Gastroesophageal sphincter (tissue), 4 donors: ENCODE measurements at regions not wholly inside any gene's neighbourhood (a gene's known extent, or its start where the extent isn't known, plus 50 kb on each side); places are given as distances from the start of the nearest gene placed in this dataset.

Source experiments
- ATAC-seq: fragments of 150-250 bp; one replicate; pipeline ENCODE4 v1.9.1; 2016; ENCODE audit warnings: mild to moderate bottlenecking, moderate library complexity
- H3K27ac ChIP-seq, 4 donors: fragments of 200-600 bp; sonication (generic) in 3 of 4; 1 replicate in 3 of 4; 2 replicates in 1 of 4; pipeline ENCODE4 v1.5.1; 2016 to 2019
- H3K27me3 ChIP-seq: fragments of 200-600 bp; sonication (generic); one replicate; pipeline ENCODE4 v1.5.1; 2019
- H3K36me3 ChIP-seq, 2 donors: fragments of 200-600 bp; sonication (generic); one replicate each; pipeline ENCODE4 v1.5.1; 2019; ENCODE audit warnings: control low read depth in 1 of 2
- H3K4me1 ChIP-seq, 3 donors: fragments of 200-600 bp; sonication (generic); 1 replicate in 2 of 3; 2 replicates in 1 of 3; pipeline ENCODE4 v1.5.1; 2016 to 2019; ENCODE audit warnings: control low read depth in 2 of 3
- H3K4me3 ChIP-seq, 2 donors: fragments of 200-600 bp; sonication (generic); one replicate each; pipeline ENCODE4 v1.5.1; 2019; ENCODE audit warnings: mild to moderate bottlenecking in 1 of 2, moderate library complexity in 1 of 2
- H3K9me3 ChIP-seq, 3 donors: fragments of 200-600 bp; sonication (generic); one replicate each; pipeline ENCODE4 v1.5.1; 2017 to 2019; ENCODE audit warnings: control low read depth in 2 of 3
- CTCF ChIP-seq, 4 experiments: fragments of 200-600 bp in 2 of 4; fragments of 450-650 bp in 2 of 4; sonication (generic) in 1 of 4; IDR thresholded peaks; one replicate each; pipeline ENCODE4 v1.5.1; 2017 to 2019; ENCODE audit warnings: antibody characterized with exemption in 4 of 4, mild to moderate bottlenecking in 2 of 4, moderate library complexity in 2 of 4
- EP300 ChIP-seq: sonication (generic); formaldehyde crosslinking; IDR thresholded peaks from one replicate; pipeline ENCODE4 v1.6.1; 2017; ENCODE audit warnings: antibody characterized with exemption, mild to moderate bottlenecking
- POLR2A ChIP-seq, 2 donors: fragments of 450-650 bp; IDR thresholded peaks; one replicate each; pipeline ENCODE4 v1.6.1; 2017; ENCODE audit warnings: antibody characterized with exemption in 2 of 2, mild to moderate bottlenecking in 2 of 2, moderate library complexity in 1 of 2
- POLR2AphosphoS5 ChIP-seq: sonication (generic); formaldehyde crosslinking; IDR thresholded peaks from one replicate; pipeline ENCODE4 v1.6.1; 2017; ENCODE audit warnings: antibody characterized with exemption
- WGBS, 2 donors: methylation state at CpG; one replicate each; pipeline ENCODE4 v1.1.5; 2018; ENCODE audit warnings: low coverage in 1 of 2; 5-methylcytosine and 5-hydroxymethylcytosine counted together

DNA sequence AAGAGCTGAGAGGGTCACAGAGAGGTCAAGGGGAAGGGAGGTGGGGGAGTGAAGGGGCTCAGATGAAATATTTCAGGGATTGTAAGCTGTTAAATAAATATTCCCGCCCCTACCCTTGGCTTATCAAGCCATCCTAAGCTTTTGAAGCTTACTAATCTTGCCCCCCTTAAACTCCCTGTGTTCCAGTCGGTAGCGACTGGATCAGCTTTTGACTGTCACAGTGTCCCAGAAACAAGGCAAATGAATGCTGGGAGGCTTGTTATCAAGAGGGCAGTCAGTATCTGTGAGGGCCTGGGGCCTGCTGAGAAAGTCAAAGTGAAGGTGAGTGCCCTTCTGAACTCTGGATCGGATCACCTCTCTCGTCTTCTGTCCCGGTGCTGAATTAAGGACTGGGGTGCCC is 128.1 kb downstream of the DACT1 start:
- H3K4me1 ChIP-seq = no peaks in the 10 kb centered on the region
- no peaks in the 10 kb centered on the region for H3K27me3 ChIP-seq
- H3K27ac ChIP-seq = no peak overlapping the region
- 76 to 100% methylated on average over 1 to 6 of the region's 6 CpGs for WGBS, 2 donors
- H3K9me3 ChIP-seq = no peaks in the 10 kb centered on the region
- no peak for ATAC-seq
- no peaks in the 10 kb centered on the region for H3K36me3 ChIP-seq
- no peak for TF ChIP-seq POLR2A (IDR thresholded peaks at IDR 0.05)
- no peak for TF ChIP-seq EP300
- no peak for TF ChIP-seq CTCF (IDR thresholded peaks at IDR 0.05)
- TF ChIP-seq POLR2AphosphoS5 = no peak
- H3K4me3 ChIP-seq = no peak overlapping the region

DNA sequence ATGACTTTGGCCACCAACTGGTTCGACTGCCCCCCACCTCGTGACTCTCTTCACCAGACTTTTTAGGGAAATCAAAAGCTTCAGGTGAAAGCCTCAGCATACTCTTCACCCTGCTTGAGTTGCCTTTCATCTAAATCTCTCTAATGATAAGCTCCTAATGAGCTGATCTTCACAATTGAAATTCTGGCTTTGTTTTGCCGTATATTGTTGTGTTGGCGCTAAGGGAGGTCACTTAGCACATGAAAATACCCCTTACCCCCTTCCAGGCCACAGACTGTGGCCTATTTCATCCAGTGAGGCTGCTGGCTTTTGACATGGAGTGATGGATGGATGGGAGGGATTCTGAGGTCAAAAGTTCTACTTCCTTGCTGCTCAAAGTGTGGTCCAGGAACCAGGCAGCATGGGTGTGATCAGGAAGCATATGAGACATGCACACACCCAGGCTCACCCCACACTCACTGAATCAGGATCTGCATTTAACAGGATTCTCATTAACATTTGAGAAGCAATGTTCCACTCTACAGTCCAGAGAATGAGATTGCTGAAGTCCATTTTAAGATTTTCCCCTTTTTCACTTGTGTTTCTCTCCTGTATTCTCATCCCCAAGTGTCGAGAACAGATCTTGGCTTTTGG is 131.4 kb downstream of the DACT1 start:
- TF ChIP-seq EP300 (no peak), CTCF (IDR thresholded peaks at IDR 0.05) (no peak), POLR2AphosphoS5 (no peak), POLR2A (IDR thresholded peaks at IDR 0.05) (no peak)
- Histone ChIP-seq H3K27me3 (no peaks in the 10 kb centered on the region), H3K27ac (no peak overlapping the region), H3K9me3 (no peaks in the 10 kb centered on the region), H3K4me1 (no peaks in the 10 kb centered on the region), H3K4me3 (no peak overlapping the region), H3K36me3 (no peaks in the 10 kb centered on the region)
- no peak for ATAC-seq
- 78 to 91% methylated on average over 2 to 3 of the region's 5 CpGs for WGBS, 2 donors

DNA sequence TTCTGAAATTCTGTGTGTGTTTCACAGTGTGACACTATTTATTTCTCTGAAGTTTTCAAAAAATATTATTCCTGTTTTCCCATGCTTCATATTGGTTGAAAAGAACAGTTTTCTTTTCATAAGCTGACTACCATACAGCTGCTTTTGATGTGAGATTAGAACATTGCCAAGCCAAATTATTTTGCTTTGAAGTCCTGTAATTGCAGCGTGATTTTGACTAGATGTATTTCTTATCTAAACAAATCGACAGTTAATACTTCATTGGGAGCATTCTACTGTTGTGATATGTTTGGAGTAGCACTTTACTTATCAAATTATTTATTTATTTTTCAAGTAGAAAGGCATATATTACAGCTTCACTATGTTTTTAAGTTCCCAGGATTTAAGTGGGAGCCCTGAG is 132.0 kb downstream of the DACT1 start:
- no peak for ATAC-seq
- Histone ChIP-seq H3K4me1 (no peaks in the 10 kb centered on the region), H3K36me3 (no peaks in the 10 kb centered on the region), H3K27me3 (no peaks in the 10 kb centered on the region), H3K27ac (no peak overlapping the region), H3K4me3 (no peak overlapping the region), H3K9me3 (no peaks in the 10 kb centered on the region)
- WGBS, 2 donors = 59 to 69% methylated on average over 2 of the region's 2 CpGs
- no peak for TF ChIP-seq EP300

- no peak for ATAC-seq
- H3K27me3 ChIP-seq = no peaks in the 10 kb centered on the region
Observed at GRCh38 chr14:58770491-58770982, 132.8 kb downstream of the DACT1 start.

GRCh38 chr14:58771016-58771415 is 133.3 kb downstream of the DACT1 start:
- Histone ChIP-seq H3K4me1 (no peaks in the 10 kb centered on the region), H3K4me3 (no peak overlapping the region), H3K27ac (no peak overlapping the region), H3K36me3 (no peaks in the 10 kb centered on the region), H3K9me3 (no peaks in the 10 kb centered on the region), H3K27me3 (no peaks in the 10 kb centered on the region)
- ATAC-seq = no peak
- TF ChIP-seq POLR2A (IDR thresholded peaks at IDR 0.05) (no peak), CTCF (IDR thresholded peaks at IDR 0.05) (no peak), EP300 (no peak), POLR2AphosphoS5 (no peak)
- 93 to 94% methylated on average over 4 to 6 of the region's 6 CpGs for WGBS, 2 donors

More at GRCh38 chr14:58770491-58770982, 132.8 kb downstream of the DACT1 start:
- no peak overlapping the region for H3K4me3 ChIP-seq
- no peaks in the 10 kb centered on the region for H3K9me3 ChIP-seq
- H3K27ac ChIP-seq = no peak overlapping the region
- no peaks in the 10 kb centered on the region for H3K4me1 ChIP-seq
- TF ChIP-seq EP300 (no peak), CTCF (IDR thresholded peaks at IDR 0.05) (no peak), POLR2A (IDR thresholded peaks at IDR 0.05) (no peak), POLR2AphosphoS5 (no peak)
- no peaks in the 10 kb centered on the region for H3K36me3 ChIP-seq
